NCI-H1930 (cell line): ENCODE measurements at regions not wholly inside any gene's neighbourhood (a gene's known extent, or its start where the extent isn't known, plus 50 kb on each side); places are given as distances from the start of the nearest gene placed in this dataset.

Source experiments
- DNase-seq, 2 experiments: peaks; one replicate each; lab custom pipeline; 2025; lab: John Stamatoyannopoulos, UW

DNA sequence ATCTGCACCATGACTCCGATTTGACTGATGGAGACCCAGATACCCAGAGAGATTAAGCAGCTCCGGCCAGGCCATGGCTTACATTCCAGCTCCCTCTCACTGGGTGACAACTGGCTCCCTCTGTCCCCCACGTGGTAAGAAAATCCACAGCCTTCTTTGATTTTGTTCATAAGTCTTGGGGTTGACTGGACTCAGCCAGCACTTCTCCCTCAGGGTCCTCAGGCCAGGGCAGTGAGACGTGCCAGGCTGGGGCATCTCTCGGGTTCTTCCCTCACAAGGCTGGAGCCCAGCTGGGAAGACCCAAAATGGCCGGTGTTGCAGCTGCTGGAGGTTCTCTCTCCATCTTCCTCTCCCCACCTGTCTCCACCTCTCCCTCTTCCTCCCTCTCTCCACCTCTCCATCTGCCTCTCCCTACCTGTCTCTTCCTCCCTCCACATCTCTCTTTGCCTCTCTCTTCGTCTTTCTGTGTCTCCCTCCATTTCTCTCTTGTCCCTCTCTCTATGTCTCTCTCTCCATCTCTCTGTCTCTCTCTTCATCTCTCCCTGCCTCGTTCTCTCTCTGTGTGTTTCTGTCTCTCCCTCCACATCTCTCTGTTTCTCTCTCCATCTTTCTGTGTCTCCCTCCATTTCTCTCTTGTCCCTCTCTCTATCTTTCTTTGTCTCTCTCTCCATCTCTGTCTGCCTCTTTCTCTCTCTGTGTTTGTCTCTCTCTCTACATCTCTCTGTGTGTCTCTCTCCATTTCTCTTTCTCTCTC lies 105.3 kb downstream of the FOXL1 start:
- DNase-seq = no peak

DNA sequence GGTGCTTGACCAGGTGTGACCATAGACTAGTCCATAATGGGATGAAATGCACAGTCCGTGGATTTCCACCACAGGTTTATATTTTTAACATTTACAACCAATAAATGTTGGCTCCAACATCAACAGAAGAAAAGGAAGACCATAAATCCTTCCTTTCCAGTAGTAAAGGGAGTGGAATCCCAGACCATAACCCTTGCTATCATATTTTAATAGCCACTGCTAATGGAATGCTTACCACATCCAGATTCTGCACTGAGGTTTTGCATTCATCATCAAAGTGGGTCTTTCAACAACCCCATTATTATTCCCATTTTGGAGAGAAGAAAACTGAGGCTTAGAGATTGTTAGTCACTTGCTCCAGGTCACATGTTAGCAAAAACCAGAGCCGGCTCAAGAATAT lies 106.7 kb downstream of the FOXL1 start:
- no peak for DNase-seq

DNA sequence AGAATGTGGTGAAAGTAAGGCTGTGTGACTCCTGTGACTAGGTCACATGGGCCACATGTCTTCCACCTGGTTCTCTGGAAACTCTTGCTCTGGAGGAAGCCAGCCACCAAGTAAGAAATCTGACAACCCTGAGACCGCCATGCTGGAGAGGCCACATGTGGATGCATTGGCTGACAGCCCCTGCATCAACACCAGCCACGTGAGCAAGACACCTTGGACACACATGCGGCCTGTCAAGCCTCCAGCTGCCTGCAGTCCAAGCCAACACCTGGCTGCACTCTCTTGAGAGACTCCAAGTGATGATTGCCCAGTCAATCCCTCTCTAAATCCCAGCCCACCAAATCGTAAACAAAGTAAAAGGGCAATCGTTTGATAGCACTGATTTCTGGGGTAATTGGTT lies 112.6 kb downstream of the FOXL1 start:
- no peak for DNase-seq

DNA sequence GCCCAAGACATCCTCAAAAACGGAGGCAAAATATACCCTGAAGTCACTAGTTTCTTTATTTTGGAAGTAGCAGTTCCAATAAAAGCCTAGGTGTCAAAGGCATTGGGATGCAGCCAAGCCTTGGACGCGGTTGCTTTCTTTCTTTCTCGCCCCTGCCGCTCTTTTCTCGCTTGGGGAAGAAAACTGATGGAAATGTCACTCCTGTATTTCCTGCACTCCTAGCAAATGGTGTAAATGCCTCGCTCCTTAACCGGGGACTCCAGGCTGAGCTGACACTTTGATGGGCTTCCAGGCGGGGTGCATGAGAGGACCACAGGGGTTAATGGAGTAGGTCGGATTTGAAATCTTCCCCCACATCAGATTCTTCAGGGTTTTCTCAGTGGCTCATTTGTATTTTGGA lies 114.1 kb downstream of the FOXL1 start:
- DNase-seq = no peak

DNA sequence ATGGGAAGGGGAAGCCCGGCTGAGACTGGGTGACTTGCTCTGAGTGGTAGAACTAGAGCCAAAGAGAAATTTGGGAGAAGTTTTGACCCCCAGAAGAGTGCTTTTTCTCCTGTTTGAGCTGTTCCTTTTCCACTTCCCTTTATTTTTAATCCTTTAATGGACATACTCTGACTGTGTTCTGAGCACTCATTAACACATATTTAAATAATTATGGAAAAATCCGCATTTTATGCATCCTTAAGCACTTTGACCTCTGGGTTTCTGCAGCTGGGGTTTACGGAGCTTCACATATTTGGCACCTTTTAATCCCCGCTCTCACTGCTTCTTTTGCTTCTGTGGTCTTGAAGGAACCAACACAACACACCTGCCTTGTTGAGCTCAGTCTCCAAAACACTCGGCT lies 114.7 kb downstream of the FOXL1 start:
- DNase-seq = no peak

DNA sequence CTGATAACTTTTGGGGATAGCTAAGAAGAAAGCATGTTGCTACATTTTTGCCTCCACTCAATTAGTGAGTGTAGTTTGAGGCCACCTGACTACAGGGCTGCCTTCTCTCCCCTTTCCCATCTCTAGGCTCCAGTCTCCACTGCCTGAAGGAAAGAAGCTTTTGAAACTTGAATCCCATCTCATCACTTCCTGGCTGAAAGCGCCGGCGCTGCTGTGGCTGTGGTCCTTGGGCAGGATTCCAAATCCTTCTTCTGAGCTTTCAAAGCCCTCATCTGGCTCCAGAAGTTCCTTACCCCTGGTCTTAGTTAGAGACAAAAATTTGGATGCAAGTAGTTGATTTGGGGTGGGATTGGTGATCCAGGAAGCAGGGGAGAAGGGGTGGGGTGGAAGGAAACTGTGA lies 119.4 kb downstream of the FOXL1 start:
- no peak for DNase-seq

DNA sequence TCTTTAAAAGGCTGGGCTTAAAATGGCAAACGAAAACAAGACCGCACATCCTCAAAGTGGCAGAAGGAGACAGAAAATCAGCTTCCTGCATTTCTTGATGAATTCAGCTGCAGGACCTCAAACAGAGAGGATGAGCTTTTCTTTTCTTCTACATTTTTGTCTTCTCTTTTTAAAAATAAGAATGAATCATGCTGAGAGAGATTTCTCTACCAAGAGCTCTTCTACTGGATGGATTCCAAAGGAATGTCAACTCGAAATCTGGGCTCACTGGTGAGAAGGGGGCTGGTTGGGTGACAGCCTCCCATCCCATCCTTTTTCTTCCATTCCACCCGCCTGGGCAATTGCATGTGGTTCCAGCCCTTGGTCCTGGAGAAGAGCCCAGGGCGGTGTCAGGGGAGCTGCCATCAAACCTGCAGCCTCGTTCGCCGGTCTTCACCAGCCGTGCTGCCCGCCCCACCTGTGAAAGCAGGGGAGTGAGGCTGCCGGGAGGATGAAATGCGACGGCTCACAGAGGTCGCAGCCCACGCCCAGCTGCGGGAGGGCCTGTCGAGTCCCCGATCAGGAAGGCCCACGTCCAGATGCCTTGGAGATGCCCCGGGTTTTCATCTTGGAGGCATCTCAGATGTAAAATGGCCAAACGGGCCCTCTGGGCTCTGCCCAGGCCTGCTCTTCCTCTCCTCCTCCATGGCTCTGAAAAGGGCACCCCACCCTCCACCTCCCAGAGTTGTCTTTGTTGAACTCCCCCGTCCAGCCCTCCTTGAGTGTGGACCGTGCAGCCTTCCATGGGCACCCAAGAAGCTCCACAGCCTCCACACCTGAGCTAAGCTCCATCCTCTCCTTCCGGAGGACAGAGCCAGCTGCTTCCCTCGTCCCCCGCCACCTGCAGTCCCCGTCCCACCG lies 121.9 kb downstream of the FOXL1 start:
- no peak for DNase-seq

DNA sequence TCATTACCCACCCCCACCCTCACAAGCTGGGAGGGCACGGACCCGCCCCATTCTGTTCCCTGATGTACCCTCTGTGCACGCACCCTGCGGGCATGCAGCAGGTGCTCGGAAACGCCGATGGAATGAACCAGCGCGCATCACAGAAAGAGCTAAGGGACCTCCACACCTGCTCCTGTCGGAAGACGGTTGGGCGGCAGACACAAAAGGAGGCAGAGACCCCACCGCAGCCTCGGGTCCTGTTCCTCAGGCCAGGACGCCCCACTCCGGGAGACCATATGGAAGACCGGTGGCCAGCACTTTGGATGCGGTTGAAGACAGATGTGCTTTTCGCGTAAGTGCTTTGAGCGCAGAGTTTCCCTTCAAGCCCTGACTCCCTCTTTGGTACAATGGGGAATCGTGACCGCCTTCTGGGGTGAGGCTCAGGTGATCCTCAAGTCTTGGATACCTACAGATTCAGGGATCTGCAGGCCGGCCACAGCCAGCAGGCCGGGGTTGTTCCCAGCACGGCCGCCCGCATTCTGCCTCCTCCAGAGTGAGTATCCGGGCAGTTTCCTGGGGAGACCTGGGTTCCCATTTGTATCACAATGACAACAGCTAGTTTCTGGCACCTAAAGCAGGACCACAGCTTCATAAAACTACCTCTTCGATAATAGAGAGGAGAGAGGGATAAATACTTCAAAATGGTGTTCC lies 123.1 kb downstream of the FOXL1 start:
- DNase-seq = no peak

DNA sequence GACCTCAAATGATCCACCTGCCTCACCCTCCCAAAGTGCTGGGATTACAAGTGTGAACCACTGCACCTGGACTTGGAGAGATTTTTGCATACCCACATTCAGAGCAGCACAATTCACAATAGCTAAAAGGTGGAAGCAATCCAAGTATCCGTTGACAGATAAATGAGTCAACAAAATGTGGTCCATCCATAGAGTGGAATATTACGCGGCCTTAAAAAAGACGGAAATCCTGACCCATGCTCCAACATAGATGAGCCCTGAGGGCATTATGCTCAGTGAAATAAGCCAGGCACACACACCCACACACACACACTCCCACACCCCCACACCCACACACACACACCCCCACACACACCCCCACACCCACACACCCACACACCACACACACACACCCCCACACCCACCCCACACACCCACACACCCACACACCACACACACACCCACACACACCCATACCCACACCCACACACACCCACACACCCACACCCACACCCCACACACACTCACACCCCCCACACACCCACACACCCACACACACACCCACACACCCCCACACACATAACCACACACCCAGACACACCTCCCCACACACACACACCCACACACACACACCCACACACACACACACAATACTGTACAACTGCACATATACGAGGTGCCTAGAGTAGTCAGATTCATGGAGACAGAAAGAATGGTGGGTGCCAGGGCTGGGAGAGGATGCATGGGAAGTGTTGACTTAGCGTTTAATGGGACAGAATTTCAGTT lies 124.7 kb downstream of the FOXL1 start:
- DNase-seq = no peak

DNA sequence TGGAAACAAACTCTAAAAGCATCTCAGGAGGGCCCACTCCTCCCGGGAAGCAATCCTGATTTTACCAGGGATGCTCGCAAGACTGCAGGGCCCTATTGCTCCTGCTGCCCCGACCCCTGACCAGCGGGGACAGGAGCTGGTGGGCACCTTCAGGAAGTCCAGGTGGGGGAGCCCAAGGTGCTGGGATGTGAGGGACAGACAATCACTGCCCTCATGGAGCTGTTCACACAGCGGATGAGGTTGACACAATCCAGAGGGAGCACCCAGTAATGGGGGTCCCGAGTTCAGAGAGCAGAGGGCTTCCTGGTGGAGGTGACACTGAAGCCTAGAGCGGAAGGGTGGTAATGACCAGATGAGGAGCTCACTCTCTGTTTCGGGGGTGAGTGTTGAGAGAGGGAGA lies 126.2 kb downstream of the FOXL1 start:
- no peak for DNase-seq

DNA sequence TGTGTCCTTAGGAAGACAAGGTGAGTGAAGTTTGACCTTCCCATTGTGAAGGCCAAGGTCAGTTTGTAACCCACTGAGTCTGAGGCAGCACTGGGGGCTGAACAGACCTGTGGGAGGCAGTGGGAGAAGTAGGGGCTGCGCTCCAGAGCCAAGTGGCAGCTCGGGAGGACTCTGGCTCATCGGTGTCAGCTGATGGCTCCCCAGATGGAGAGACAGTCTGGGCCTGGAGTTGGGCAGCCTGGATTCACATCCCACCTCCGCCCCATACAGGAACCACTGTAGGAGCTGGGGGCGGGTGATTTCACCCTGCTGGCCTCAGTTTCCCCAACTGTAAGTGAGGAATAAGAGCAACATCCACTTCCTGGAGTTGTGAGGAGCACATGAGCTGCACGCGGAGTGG lies 128.4 kb downstream of the FOXL1 start:
- no peak for DNase-seq

DNA sequence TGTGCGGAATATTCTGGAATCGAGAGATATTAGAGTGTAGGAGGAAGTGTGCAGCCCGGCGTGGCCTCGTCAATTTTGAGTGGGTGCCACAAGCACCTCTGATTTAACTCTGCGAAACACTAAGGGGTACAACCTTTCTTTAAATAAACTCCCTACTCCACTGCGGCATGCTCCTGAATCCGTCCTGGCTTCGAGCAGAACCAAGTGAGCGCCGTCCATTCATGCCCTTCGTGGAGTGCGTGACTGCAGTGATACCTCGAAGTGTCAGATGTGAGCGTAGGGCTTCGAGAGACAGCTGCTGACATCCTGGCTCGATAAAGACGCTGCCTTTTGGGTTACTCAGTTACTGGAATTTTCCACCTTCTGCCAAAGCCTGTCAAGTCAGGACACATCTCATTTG lies 128.8 kb downstream of the FOXL1 start:
- no peak for DNase-seq

DNA sequence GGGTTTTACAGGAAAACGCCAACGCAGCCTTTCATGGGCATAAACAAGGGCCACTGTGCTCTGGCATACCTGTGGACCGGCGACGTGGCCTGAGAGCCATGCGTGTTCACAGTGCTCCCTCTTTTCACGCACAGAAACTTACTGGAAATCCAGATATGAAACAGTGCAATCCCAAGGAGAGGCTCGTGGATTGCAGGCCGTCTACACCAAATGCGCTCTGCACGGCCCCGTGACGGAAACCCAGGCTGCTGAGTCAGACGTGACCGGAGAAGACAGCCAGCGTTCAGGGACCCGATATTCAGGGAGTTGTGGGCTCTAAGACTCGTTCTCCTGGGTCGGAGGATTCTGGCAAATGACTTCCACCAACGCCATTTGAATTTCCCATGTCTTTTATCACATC lies 129.2 kb downstream of the FOXL1 start:
- DNase-seq = no peak

DNA sequence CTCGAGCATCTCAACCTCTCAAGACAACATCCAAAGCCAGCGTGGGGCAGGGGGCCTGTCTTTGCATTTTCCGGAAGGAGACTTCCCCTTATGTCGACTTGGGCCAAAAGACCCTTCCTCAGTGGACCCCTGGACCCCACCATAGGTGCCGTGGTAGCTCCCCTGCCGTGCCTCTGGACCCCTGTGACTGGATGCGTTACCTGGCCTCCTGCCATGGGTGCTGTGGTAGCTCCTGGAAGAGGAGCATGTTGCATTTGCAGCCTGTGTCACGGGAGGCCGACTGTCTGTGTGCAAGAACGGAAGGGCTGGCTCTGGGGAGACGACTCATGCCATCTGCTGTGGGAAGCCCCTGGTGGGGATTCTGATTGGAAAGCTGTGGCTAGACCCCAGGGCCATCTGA lies 130.1 kb downstream of the FOXL1 start:
- DNase-seq = no peak

DNA sequence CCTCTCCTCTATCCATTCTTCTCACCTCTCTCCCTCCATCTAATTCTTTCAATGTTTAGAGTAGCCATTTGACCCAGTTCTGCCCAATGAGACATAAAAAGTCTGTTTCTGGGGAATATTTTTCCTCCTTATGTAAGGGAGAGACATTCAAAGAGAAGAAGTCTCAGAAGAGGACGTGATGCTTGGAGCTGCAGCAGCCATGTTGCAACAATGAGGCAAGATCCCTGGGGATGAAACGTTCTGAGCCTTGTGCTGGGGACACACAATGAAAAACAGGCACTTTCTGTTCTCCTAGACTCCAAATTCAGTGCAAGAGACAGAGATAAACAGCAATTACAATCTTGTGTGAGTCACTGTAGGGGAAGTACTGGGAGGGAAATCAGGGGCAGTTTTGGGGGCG lies 130.8 kb downstream of the FOXL1 start:
- DNase-seq = no peak

DNA sequence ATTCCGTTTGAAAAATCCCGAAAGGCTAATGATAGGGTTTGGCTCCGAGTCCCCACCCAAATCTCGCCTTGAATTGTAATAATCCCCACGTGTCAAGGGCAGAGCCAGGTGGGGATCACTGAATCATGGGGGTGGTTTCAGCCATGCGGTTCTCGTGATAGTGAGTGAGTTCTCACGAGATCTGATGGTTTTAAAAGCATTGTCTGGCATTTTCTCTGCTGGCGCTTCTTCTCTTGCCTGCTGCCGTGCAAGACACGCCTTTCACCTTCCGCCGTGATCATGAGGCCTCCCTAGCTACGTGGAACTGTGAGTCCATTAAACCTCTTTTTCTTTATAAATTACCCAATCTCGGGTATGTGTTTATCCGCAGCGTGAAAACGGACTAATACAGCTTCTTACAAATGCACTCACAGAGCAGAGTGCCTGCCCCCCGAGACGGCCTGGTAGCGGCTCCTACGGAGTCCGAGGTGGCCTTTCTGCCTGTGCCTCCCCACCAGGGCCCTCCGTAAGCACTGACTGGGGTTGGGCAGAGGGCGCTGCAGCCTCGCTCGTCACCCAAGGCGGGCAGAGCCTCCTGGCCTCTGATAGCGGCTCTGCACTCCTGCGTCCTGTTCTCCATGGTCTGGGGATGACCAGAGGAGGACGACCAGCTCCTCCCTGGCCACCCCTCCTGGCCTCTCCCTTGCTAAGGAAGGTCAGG lies 131.7 kb downstream of the FOXL1 start:
- DNase-seq = peak in 1 of 2 experiments; percentile 19

DNA sequence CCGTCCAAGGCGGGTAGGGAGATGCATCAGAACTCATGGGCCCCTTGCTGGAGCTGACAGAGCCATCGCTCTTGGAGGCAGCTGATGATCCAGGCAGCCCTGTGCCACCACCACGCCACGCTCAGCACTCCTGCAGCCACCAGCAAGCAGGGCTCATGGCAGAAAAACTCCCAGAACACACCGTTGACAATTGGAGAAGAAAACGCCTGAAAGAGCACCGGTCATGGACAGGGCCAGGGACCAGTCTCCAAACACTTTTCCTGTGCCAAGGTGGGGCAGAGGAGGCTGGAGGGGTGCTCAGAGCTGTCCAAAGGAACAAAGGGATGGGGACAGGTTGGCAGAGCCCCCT lies 132.2 kb downstream of the FOXL1 start:
- DNase-seq = no peak

DNA sequence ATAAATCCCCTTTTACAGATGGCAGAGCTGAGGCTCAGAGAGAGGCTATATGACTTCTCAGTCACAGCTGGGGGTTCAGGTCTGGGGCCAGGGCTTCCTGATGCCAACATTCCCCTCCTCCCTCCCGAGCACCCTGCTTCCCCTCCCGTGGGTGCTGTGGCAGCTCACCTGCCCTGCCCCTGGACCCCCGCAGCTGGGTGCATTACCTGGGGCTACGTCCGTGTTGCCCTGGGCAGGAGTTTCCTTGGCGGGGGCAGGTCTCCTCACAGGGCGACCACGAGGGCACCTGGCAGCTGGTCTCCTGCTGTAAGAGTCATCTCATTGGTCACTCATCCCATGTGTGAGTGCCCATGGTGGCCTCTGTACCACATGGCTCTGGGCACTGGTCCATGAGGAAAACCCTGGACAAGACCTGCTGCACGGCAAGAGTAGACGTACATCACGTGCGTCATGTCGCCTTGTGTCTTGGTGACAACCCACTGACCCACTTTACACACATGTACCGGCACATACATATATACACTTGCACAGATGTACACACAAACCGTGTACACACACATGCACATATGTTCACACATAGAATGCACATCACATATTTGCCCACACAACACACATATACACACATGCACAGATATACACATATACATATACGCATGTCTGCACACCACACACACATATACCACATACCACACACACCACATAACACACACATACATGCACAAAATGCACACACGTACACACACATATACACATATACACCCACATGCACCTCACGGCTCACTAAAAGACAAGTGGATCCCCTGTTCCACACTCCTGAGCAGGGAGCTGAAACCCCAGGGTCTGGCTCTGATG lies 134.0 kb downstream of the FOXL1 start:
- no peak for DNase-seq

DNA sequence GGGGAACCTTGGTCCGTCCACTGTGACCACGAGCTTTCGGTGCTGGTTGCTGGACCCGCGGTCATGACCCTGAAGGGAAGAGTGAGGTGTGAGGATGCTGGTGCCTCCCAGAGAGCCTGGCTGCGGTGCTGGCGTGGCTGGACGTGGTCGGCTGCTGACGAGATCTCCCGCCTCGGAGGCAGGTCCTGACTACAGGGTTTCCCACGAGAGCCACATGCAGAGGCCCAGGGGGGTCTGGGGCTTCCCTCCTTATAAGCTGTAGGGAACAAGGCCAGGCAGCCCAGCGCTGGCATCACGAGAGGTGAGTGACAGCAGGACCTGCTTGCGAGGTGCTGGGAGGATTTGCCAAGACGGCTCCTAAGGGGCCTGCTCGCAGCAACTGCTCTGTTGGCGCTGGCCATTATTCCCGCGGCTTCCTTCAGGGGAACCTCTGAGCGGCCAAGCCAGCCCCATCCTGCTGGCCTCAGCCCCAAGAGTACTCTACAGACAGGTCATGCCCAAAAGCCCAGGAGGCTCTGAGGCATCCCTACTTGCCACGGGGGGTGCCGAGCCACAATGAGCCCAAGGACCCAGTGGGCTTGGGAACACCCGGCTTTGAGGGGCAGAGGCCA lies 134.8 kb downstream of the FOXL1 start:
- no peak for DNase-seq

DNA sequence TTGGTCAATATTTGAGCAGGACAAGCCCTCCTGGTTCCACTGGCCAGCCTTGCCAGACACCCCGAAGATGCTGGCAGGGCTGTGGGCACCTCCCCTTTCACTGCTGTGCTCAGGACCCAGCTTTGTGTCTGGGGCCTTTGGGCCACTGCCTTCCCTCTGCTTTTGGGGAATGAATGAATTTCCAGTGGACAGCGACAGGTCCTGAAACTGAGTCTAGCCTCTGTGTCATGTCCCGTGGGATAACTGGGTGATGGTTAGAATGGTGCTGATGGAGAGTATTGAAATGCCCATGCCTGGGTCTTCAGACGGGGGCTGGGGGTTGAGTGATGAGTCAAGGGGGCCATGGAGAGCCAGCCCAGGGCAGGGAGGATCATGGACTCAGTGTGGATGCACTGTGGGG lies 135.8 kb downstream of the FOXL1 start:
- no peak for DNase-seq
